ENCODE measurements at regions not wholly inside any gene's neighbourhood (a gene's known extent, or its start where the extent isn't known, plus 50 kb on each side); places are given as distances from the start of the nearest gene placed in this dataset.
"Not testable (repeated sequence)": the region's sequence is repeated elsewhere in the genome, so short reads cannot be mapped to it uniquely, and the experiment has no call there.

DNA sequence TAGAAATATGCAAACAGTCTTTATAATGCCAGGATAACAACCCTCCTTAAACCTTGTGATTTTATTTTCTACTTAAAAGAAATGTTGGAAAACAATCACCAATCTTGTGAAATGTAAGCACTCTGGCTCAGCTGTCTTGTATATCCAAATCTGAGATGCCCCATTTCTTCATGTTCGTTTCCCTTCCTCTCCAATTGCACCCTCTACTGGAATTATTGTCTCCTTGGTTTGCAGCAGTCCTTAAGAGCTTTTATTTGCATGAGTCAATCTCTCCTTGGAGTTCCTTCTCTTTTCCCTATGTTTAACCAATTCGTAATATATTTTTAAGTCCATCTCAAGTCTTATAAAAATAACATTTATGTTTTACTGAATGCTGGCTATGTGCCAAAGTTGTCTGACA lies 362.0 kb upstream of the CDH10 start:
- in situ Hi-C loops (cut with HindIII; ENCODE audit: low pct_ligation_motif_present, low pct_unique_long_range_greater_than_20kb, low sequenced_read_pairs), result no loop called here
- DNase-seq, result peak; percentile 61

DNA sequence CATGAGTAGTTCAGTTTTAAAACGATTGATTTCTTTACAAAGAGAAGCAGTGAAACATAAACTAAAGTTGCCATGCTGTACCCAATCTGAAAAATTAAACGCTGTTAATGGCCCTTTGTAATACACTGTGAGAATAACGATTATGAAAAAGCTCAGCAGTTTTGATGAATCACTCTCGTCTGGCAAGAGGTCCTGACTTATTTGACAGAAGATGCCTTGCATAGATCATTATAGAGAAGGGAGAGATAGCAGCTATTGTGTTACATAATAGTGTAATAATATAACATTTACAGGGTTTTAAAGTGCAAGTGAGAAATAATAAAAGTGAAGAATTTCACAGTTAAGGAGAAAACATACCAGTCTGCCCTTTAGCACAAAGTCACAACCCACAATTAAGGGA lies 361.5 kb upstream of the CDH10 start:
- DNase-seq, result no peak
- in situ Hi-C loops (cut with HindIII; ENCODE audit: low pct_ligation_motif_present, low pct_unique_long_range_greater_than_20kb, low sequenced_read_pairs), result no loop called here

DNA sequence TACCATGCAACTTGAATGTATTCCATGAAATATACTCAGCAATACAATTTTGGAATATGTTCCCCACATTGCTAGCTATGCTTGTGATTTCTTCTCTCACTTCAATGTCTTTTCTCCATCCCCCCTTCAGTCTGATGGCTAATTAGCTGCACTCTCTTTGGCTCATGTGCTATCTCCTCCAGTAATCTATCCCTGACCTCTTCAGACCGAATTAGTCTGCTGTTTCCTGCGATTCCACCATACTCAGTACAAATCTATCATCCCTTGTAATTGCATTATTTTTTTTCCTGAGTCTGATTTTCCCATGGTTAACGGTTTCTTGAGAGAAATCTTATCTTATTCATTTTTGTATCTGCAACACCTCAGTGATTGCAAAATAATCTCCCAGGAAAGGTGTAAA lies 360.7 kb upstream of the CDH10 start:
- in situ Hi-C loops (cut with HindIII; ENCODE audit: low pct_ligation_motif_present, low pct_unique_long_range_greater_than_20kb, low sequenced_read_pairs), result no loop called here
- DNase-seq, result no peak

DNA sequence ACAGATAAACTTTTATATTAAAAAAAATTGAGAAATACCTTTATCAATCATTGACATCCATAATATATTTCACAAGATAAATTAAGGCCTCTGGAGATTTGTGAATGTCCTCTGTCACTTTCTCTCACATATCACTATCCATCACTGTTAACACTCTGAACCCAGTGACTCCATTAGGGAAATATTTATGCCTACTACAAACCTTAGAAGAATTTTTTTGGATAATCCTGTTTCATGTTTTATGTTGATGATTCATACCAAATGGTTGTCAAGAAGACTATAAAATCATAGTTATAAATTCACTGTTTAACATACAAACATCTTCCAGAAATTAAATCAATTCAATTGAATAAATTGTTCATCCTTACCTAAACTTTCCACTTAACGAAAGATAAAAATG lies 357.6 kb upstream of the CDH10 start:
- DNase-seq, result no peak
- in situ Hi-C loops (cut with HindIII; ENCODE audit: low pct_ligation_motif_present, low pct_unique_long_range_greater_than_20kb, low sequenced_read_pairs), result no loop called here

DNA sequence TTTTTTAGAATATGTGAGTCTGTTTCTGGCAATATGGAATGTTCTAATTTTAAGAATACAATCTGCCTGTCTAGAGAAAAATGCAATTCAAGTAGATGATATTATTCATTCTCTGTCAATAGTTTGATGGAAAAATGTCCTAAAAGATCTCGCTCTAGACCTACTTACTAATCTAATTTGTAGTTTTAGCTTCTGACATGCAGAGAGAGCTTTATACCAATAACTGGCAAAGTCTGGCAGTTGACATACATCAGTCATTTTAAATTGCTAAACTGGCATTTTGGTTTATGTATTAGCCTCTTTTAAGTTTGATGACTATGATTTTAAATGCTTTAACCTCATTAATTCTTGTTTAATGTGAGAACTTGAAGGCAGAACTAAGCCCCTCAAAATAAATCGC lies 355.0 kb upstream of the CDH10 start:
- in situ Hi-C loops (cut with HindIII; ENCODE audit: low pct_ligation_motif_present, low pct_unique_long_range_greater_than_20kb, low sequenced_read_pairs), result no loop called here
- DNase-seq, result no peak

DNA sequence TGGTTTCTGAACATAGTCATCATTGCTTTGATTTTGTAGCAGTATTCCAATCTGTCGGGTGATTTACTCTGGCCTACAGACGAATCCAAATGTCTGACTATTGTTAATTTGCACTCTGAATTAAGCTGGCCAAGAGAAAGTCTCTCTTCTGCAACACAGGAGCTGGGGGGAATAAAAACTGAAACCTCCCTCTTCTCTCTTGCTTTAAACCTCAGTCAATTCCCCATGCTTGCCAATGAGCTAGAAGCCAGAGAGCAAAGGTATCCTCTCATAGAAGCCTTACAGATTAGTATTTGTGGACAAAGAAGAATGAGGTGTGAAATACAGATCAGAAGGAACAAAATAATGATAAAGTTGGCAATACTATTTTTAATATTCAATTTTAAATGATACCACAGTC lies 353.9 kb upstream of the CDH10 start:
- in situ Hi-C loops (cut with HindIII; ENCODE audit: low pct_ligation_motif_present, low pct_unique_long_range_greater_than_20kb, low sequenced_read_pairs), result no loop called here

DNA sequence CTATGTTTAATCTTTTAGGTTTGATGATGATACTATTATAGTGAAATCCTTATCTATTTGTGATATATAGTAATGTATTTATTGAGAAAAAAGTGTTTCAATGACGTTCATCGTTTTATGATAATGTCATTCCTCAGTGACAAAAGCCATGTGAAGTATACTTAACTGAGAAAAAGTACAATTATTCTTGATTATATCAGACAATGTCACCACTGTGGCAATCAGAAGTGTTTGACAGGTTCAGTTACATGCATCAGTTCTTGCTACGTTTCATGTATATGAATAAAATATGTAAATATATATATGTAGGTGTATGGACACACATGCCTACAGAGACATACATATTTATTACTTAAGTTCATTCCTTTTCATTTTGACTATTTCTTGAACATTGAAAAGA lies 341.5 kb upstream of the CDH10 start:
- in situ Hi-C loops (cut with HindIII; ENCODE audit: low pct_ligation_motif_present, low pct_unique_long_range_greater_than_20kb, low sequenced_read_pairs), result no loop called here
- DNase-seq, result no peak

More for the DNA sequence above, 353.9 kb upstream of the CDH10 start:
- DNase-seq, result no peak

DNA sequence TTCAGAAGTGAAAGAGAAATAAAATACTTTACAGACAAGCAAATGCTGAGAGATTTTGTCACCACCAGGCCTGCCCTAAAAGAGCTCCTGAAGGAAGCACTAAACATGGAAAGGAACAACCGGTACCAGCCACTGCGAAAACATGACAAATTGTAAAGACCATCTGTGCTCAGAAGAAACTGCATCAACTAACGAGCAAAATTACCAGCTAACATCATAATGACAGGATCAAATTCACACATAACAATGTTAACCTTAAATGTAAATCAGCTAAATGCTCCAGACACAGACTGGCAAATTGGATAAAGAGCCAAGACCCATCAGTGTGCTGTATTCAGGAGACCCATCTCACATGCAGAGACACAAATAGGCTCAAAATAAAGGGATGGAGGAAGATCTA lies 333.8 kb upstream of the CDH10 start:
- DNase-seq; in situ Hi-C loops (cut with HindIII; ENCODE audit: low pct_ligation_motif_present, low pct_unique_long_range_greater_than_20kb, low sequenced_read_pairs): not testable (repeated sequence)

DNA sequence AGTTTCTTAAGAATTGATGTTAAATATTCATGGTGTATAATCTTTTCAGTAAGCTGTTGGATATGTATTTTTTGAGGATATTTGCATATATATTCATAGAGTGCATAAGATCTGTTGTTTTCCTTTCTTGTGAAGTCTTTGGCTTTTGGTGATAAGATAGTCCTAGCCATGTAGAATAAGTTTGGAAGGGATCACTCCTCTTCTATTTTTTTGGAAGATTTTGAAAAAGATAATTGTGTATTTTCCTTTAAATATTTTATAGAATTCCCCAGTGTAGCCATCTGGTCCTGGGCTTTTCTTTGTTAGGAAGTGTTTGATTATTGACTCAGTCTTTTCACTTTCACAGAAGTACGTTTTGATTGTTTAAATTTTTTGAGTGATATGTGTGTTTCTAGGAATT lies 318.8 kb upstream of the CDH10 start:
- in situ Hi-C loops (cut with HindIII; ENCODE audit: low pct_ligation_motif_present, low pct_unique_long_range_greater_than_20kb, low sequenced_read_pairs), result no loop called here
- DNase-seq, result no peak

DNA sequence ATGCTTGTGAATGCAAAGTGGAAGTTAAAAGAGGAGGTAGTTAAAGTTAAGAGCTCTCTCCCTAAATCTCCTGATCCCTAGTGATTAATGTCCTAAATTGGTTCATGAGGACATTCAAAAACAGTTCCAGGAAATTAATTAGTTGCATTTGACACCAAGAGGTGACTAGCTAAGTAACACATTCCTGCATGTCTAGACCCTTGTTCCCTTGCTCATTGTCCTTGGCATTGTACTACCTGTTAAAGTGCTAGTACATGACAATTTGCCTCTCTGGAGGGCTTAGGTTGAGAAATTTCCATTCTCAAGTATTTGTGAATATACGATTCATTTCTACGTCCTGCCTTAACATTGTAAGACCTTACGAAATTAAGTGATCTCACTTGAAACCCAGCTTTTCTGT lies 278.6 kb upstream of the CDH10 start:
- in situ Hi-C loops (cut with HindIII; ENCODE audit: low pct_ligation_motif_present, low pct_unique_long_range_greater_than_20kb, low sequenced_read_pairs), result no loop called here

DNA sequence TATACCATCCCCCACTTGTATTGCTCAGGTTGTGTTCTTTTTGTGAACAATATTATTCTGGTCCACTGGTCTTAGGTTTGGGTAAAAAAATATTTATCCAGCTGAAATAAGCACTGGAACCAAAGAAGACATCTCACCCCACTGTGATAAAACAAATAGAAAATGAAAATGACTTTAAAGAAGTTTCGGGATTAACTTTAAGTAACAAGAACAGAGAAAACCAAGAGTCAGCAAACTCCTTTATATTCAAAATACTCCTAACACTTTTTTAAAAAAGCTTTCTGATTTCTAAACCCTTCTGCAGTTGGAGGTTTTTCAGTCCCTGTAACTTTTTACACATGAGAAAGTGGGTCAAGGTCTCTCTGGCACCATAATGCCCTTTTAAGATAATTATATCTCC lies 273.9 kb upstream of the CDH10 start:
- in situ Hi-C loops (cut with HindIII; ENCODE audit: low pct_ligation_motif_present, low pct_unique_long_range_greater_than_20kb, low sequenced_read_pairs), result no loop called here
- DNase-seq, result no peak

More for the DNA sequence above, 278.6 kb upstream of the CDH10 start:
- no peak for DNase-seq

DNA sequence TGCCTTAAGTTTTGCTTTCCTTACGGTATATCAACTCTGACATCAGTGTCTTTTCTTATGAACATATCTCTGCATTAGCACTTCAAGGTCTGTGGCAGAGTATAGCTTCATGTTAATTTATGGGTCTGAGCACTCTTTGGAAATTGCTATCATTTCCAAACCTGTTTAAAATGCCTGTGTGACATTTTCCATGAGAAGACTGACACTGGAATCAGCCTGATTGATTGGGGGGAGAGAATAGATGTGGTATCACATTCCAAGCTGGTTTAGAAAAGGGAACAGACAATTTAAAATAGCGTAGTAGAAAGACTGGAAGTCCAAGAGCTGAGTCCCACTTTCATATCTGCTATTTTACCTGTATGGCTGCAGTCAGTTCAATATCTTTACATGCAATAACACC lies 272.1 kb upstream of the CDH10 start:
- in situ Hi-C loops (cut with HindIII; ENCODE audit: low pct_ligation_motif_present, low pct_unique_long_range_greater_than_20kb, low sequenced_read_pairs), result no loop called here
- no peak for DNase-seq

DNA sequence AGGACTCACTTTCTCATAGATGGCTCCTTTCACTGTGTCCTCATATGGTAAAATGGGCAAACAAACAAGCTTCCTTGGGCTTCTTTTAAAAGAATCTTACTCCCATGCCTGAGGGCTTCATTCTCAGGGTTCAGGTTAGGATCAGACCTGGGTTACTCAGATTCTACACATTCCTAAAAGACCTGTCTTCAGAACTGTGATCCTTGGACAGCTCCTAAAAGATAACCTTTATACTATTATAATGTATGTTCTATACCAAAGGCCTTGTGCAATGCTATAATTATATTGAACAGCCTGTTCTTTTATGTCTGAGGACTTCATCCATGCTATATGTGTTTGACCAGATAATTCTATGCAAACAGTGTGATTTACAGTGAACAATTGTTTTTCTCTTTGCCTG lies 264.4 kb upstream of the CDH10 start:
- in situ Hi-C loops (cut with HindIII; ENCODE audit: low pct_ligation_motif_present, low pct_unique_long_range_greater_than_20kb, low sequenced_read_pairs), result no loop called here
- no peak for DNase-seq

DNA sequence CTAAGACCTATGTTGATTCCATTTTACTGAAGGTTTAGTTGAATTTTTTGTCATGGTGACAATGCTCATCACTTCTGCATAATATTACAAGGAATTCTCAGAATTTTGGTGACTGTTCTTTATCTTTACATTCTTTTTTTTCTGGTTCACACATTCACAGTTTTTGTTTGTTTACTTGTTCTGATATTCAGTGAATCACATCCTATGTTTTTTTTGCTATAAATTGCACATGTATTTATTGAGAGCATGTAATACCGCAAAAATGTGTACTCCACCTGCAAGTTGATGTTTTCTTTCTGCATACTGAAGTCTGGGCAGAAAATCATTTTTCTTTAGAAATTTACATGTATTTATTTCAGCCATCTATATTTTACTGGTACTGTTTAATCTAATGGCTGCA lies 261.9 kb upstream of the CDH10 start:
- DNase-seq, result no peak
- in situ Hi-C loops (cut with HindIII; ENCODE audit: low pct_ligation_motif_present, low pct_unique_long_range_greater_than_20kb, low sequenced_read_pairs), result no loop called here

DNA sequence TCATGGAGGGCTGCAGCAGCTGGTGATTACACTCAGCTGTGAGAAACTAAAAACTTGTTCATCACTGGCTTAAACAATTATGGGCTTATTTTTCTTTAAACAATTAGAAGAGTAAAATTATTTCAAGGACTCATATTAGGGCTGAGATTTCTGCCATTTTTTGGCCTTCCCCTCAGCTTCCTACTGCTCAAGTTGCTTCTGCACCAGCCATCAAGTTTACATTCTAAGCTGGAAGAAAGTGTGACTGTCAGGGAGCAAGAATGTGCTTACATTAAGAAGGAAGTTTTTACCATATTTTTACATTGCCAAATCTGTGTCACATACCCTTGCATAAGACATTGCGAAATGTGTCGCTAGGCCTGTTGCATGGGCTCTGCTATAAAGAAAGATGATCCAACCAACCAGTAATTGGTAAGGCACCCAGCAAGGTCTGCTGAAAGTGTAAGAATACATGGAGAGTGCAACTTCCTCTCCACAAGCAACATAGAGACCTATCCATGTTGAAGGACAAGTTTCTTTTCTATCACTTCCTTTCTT lies 260.3 kb upstream of the CDH10 start:
- no peak for DNase-seq
- in situ Hi-C loops (cut with HindIII; ENCODE audit: low pct_ligation_motif_present, low pct_unique_long_range_greater_than_20kb, low sequenced_read_pairs), result no loop called here

DNA sequence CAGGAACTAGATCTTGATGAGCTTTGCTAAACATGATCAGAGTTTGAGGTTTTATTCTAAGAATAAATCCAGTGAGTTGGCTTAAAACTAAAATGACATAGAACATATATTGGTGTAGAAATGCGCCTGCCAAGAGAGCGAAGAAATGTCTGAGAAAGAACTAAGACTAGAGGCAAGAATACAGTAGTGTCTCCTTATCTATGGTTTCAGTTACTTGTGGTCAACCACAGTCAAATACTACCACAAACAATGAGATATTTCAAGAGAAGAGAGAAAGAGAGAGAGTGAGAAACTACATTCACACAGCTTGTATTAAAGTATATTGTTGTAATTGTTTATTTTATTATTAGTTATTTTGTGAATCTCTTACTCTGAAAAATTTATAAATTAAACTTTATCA lies 254.4 kb upstream of the CDH10 start:
- DNase-seq, result no peak
- in situ Hi-C loops (cut with HindIII; ENCODE audit: low pct_ligation_motif_present, low pct_unique_long_range_greater_than_20kb, low sequenced_read_pairs), result no loop called here

DNA sequence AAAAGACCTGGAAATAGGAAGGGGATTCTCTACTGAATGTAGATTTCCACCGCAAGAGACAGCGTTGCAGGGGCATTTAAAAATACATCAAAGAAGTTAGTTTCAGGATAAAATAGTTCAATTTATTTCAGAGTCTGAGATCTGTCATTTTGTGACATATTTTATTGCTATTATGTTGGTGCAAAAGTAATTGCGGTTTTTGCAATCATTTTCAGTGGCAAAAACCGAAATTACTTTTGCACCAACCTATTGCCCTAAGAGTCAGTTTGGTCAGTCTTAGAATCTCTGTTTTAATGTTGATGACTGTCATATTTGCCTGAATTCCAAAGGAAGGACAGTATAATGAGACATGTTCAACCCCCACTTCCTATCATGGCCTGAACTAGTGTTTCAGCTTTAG lies 219.5 kb upstream of the CDH10 start:
- DNase-seq, result no peak
- in situ Hi-C loops (cut with HindIII; ENCODE audit: low pct_ligation_motif_present, low pct_unique_long_range_greater_than_20kb, low sequenced_read_pairs), result no loop called here

DNA sequence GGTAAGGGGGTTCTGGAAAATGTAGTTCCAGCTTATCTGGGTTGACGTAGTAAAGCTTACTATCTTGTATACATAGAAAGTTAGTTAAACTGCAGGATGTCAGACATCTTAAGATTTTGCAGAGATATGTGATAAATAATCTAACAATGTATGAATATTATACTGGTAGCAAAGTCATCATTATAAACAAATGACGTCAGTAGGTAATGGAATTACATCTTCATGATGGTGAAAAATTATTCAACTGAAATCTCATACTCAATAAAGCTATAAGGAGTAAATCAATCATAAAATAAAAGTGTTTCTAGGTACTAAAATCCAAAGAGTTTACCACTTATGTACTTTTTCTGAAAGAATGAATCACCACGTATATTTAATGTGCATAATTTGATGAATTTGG lies 217.3 kb upstream of the CDH10 start:
- in situ Hi-C loops (cut with HindIII; ENCODE audit: low pct_ligation_motif_present, low pct_unique_long_range_greater_than_20kb, low sequenced_read_pairs), result no loop called here
- DNase-seq, result no peak

DNA sequence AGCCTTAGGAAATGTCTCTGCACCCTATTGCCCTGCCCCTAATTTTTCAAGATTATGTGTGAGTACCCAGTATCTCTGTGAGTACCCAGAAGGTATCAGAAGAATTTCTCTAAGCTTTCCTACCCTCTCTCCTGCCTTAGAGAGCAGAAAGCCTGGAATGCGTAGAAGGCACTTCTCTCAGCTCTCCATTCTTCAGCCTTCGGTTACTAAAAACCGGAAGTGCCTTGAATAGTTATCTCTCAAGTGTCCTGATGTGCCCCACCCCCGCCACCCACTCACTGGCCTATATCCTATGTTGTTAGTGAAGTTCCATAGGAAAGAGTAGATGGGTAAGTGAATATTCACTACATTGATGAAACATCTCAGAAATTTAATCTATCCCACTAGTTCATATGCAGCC lies 210.7 kb upstream of the CDH10 start:
- in situ Hi-C loops (cut with HindIII; ENCODE audit: low pct_ligation_motif_present, low pct_unique_long_range_greater_than_20kb, low sequenced_read_pairs), result no loop called here
- DNase-seq, result no peak

DNA sequence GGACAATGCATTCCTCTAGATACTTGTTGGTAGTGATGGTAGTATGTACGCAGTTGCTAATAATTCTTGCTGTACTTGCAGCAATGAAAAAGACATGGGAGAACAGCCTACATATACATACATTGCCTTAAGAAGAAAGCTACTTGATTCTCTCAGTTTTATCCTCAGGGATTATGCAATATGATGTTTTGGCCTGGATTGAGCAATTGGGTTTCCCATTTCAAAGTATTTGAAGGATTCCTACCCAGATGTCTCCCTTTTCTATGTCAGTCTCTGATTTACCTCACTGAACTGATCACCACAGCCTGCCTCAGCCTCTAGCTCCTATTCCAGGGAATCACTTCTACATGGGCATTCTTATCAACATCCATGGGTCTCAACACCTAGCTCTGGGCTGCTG lies 210.1 kb upstream of the CDH10 start:
- in situ Hi-C loops (cut with HindIII; ENCODE audit: low pct_ligation_motif_present, low pct_unique_long_range_greater_than_20kb, low sequenced_read_pairs), result no loop called here
- no peak for DNase-seq

DNA sequence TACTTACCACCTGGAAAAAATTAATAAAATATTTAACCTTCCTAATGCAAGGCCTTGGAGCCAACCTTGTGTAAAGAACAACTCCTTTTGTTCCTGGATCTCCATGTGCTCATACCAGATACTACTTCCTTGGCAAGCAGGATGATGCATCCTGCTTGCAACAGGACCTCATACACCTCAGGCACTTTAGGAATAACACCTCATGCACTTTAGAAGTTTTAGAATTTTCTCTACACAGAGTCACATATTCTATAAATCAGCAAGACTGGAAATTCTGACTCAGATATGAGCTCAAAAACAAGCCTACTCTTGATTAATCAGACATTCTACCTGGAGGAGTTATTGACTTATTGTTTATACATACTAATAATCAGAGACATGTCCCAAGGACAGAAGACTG lies 209.6 kb upstream of the CDH10 start:
- in situ Hi-C loops (cut with HindIII; ENCODE audit: low pct_ligation_motif_present, low pct_unique_long_range_greater_than_20kb, low sequenced_read_pairs), result no loop called here
- no peak for DNase-seq
